Keratinocyte (primary cell): ENCODE measurements at regions not wholly inside any gene's neighbourhood (a gene's known extent, or its start where the extent isn't known, plus 50 kb on each side); places are given as distances from the start of the nearest gene placed in this dataset.

Experiments
- EZH2 ChIP-seq: IDR thresholded peaks from one replicate; pipeline ENCODE4 v1.6.1; 2012; ENCODE audit warnings: inconsistent platforms, mild to moderate bottlenecking, low read length, moderate library complexity
- TF ChIP-seq, protein P1 (sequence below), 3 experiments: IDR thresholded peaks in 1 of 3; conservative IDR thresholded peaks in 1 of 3; optimal IDR thresholded peaks in 1 of 3; 2 replicates in 2 of 3; 3 replicates in 1 of 3; pipeline versions ENCODE3 to v1.5.1; 2011; ENCODE audit warnings: low read length in 3 of 3, mild to moderate bottlenecking in 3 of 3, moderate library complexity in 2 of 3, control low read depth in 1 of 3, inconsistent platforms in 1 of 3; ENCODE audit not compliant: insufficient read depth in 2 of 3; ENCODE audit errors: extremely low read depth in 1 of 3

DNA sequence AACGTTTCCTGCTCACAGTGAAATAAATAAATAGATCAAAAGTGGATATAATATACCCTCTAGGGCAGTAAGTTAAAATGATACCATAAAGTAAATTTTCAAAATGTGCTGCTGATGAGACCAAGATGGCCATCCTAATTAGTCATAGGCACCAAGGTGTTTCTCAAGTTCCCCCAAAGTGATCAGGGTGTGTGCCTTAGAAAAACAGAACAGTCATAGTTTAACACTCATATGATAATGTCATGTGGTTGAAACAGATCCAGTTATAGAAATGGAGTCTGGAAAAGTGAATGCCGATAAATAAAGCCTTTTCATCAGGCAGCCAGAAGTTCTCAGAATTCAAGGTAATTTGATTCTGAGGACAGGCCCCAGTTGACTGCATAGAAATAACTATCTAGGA, 161.5 kb upstream of the CDKN2B start:
- TF ChIP-seq, protein P1, sequence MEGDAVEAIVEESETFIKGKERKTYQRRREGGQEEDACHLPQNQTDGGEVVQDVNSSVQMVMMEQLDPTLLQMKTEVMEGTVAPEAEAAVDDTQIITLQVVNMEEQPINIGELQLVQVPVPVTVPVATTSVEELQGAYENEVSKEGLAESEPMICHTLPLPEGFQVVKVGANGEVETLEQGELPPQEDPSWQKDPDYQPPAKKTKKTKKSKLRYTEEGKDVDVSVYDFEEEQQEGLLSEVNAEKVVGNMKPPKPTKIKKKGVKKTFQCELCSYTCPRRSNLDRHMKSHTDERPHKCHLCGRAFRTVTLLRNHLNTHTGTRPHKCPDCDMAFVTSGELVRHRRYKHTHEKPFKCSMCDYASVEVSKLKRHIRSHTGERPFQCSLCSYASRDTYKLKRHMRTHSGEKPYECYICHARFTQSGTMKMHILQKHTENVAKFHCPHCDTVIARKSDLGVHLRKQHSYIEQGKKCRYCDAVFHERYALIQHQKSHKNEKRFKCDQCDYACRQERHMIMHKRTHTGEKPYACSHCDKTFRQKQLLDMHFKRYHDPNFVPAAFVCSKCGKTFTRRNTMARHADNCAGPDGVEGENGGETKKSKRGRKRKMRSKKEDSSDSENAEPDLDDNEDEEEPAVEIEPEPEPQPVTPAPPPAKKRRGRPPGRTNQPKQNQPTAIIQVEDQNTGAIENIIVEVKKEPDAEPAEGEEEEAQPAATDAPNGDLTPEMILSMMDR (optimal IDR thresholded peaks at IDR 0.05 in 1 of 3, IDR thresholded peaks at IDR 0.05 in 1 of 3, conservative IDR thresholded peaks at IDR 0.05 in 1 of 3; ENCODE audit: extremely low read depth in 1 of 3, insufficient read depth in 2 of 3, low read length in 3 of 3): no peak
- TF ChIP-seq EZH2: no peak
